Endothelial cell of umbilical vein (primary cell): ENCODE measurements at regions not wholly inside any gene's neighbourhood (a gene's known extent, or its start where the extent isn't known, plus 50 kb on each side); places are given as distances from the start of the nearest gene placed in this dataset.

Experiments
- BruUV-seq: library from RNA; stranded (reverse); fragments of 400-500 nt; replicated peaks from 2 replicates; lab custom pipeline; 2021; lab: Mats Ljungman, UMichigan
- CTCF ChIA-PET: fragments of 300-600, 350-600 bp; sonication (Branson Sonifier 250); formaldehyde crosslinking; loops from one replicate; lab custom pipeline; 2021; ENCODE audit warnings: antibody characterized with exemption, inconsistent platforms; lab: Charles Lee
- POLR2A ChIA-PET: fragments of 300-600, 350-600 bp; sonication (Branson Sonifier 250); formaldehyde crosslinking; loops from one replicate; lab custom pipeline; 2021; ENCODE audit warnings: antibody characterized with exemption, inconsistent platforms; lab: Charles Lee
- DNase-seq: peaks from one replicate; pipeline ENCODE4 v3.0.0-alpha.2; 2011; ENCODE audit warnings: low read depth, low spot score
- FAIRE-seq: peaks from 2 replicates; lab custom pipeline; 2011; peaks lifted over from hg19 to GRCh38; lab: Jason Lieb, UNC
- H2AFZ ChIP-seq: 2 replicates; pipeline ENCODE4 v1.6.0; 2012; ENCODE audit warnings: low read depth, low read length, control low read depth, inconsistent platforms
- H3K27ac ChIP-seq: 2 replicates; pipeline ENCODE4 v1.5.1; 2011; ENCODE audit warnings: low read depth, mild to moderate bottlenecking, control low read depth, low read length, moderate library complexity; ENCODE audit not compliant: insufficient read depth
- H3K27me3 ChIP-seq, 2 experiments: 2 replicates each; pipeline versions ENCODE4 v1.6.0 to v1.6.1; 2011; ENCODE audit warnings: low read length in 2 of 2, mixed read lengths in 1 of 2; ENCODE audit not compliant: control insufficient read depth in 2 of 2, insufficient read depth in 2 of 2
- H3K36me3 ChIP-seq, 2 experiments: 2 replicates in 1 of 2; 3 replicates in 1 of 2; pipeline ENCODE4 v1.5.1; 2011; ENCODE audit warnings: low read length in 2 of 2, mild to moderate bottlenecking in 1 of 2, moderate library complexity in 1 of 2; ENCODE audit not compliant: control insufficient read depth in 2 of 2, insufficient read depth in 2 of 2; ENCODE audit errors: extremely low read depth in 1 of 2
- H3K4me1 ChIP-seq: 3 replicates; pipeline ENCODE4 v1.5.1; 2011; ENCODE audit warnings: mild to moderate bottlenecking, low read length; ENCODE audit not compliant: control insufficient read depth, insufficient read depth; ENCODE audit errors: extremely low read depth
- H3K4me2 ChIP-seq: 2 replicates; pipeline ENCODE4 v1.6.1; 2011; ENCODE audit warnings: low read length, control low read depth, mixed read lengths; ENCODE audit not compliant: insufficient read depth
- H3K4me3 ChIP-seq, 3 experiments: fragments of 200-600 bp in 1 of 3; sonication (generic), shearing (Covaris generic) in 1 of 3; replicated peaks in 1 of 3; 2 replicates each; pipeline ENCODE4 v1.5.1; 2011 to 2016; ENCODE audit warnings: control low read depth in 3 of 3, low read length in 3 of 3, mild to moderate bottlenecking in 2 of 3, inconsistent platforms in 1 of 3, low read depth in 1 of 3, moderate library complexity in 1 of 3; ENCODE audit not compliant: insufficient read depth in 1 of 3
- H3K79me2 ChIP-seq: 2 replicates; pipeline ENCODE4 v1.6.0; 2012; ENCODE audit warnings: low read length, inconsistent platforms; ENCODE audit not compliant: control insufficient read depth, insufficient read depth
- H3K9ac ChIP-seq: replicated peaks from 2 replicates; pipeline ENCODE3; 2011; ENCODE audit warnings: low read length, control low read depth; ENCODE audit not compliant: insufficient read depth; ENCODE audit errors: extremely low read depth
- H3K9me1 ChIP-seq: replicated peaks from 3 replicates; pipeline ENCODE4 v1.6.0; 2011; ENCODE audit warnings: mild to moderate bottlenecking, low read length; ENCODE audit not compliant: control insufficient read depth, insufficient read depth; ENCODE audit errors: extremely low read depth
- H3K9me3 ChIP-seq: replicated peaks from 2 replicates; pipeline ENCODE4 v1.5.1; 2012; ENCODE audit warnings: low read length, inconsistent platforms; ENCODE audit not compliant: control insufficient read depth, insufficient read depth
- H4K20me1 ChIP-seq: replicated peaks from 2 replicates; pipeline ENCODE3; 2011; ENCODE audit warnings: mild to moderate bottlenecking, low read length; ENCODE audit not compliant: control insufficient read depth, insufficient read depth; ENCODE audit errors: extremely low read depth
- EZH2 ChIP-seq: IDR thresholded peaks from 2 replicates; pipeline ENCODE4 v1.6.1; 2012; ENCODE audit warnings: borderline replicate concordance, low read depth, mild to moderate bottlenecking, moderate library complexity, low read length, inconsistent platforms; ENCODE audit not compliant: severe bottlenecking
- FOS ChIP-seq: IDR thresholded peaks from 2 replicates; pipeline ENCODE4 v1.6.1; 2011; ENCODE audit warnings: mild to moderate bottlenecking, low read length, moderate library complexity, borderline replicate concordance; ENCODE audit not compliant: insufficient read depth
- GATA2 ChIP-seq: IDR thresholded peaks from 2 replicates; pipeline ENCODE4 v1.7.0; 2011; ENCODE audit warnings: low read depth, mild to moderate bottlenecking, moderate library complexity, mixed read lengths, low read length; ENCODE audit not compliant: insufficient read length, insufficient read depth
- JUN ChIP-seq: IDR thresholded peaks from 2 replicates; pipeline ENCODE4 v1.6.1; 2011; ENCODE audit warnings: borderline replicate concordance, low read depth; ENCODE audit not compliant: insufficient read length, insufficient read depth
- MYC ChIP-seq: IDR thresholded peaks from one replicate; pipeline ENCODE4 v1.6.1; 2011; ENCODE audit warnings: mild to moderate bottlenecking, low read depth, low read length
- POLR2AphosphoS5 ChIP-seq: IDR thresholded peaks from 2 replicates; pipeline ENCODE4 v1.6.1; 2012; ENCODE audit warnings: low read depth, mild to moderate bottlenecking, control low read depth, low read length, moderate library complexity; ENCODE audit not compliant: insufficient read depth
- dilution Hi-C: fragments of 300-500 bp; cut with MboI; formaldehyde crosslinking; loops from one replicate; pipeline ENCODE4 v1.15.0; 2019; ENCODE audit warnings: low sequenced_read_pairs; ENCODE audit not compliant: extremely low pct_ligation_motif_present
- intact Hi-C: fragments of 100-400 bp; cut with micrococcal nuclease; formaldehyde crosslinking; loops from one replicate; pipeline ENCODE4 v1.10.0; 2022
- TF ChIP-seq, protein P1 (sequence below), 2 donors: IDR thresholded peaks; 1 replicate in 1 of 2; 2 replicates in 1 of 2; pipeline ENCODE4 v1.5.1; 2011; ENCODE audit warnings: low read length in 2 of 2, mild to moderate bottlenecking in 2 of 2, moderate library complexity in 2 of 2, control low read depth in 1 of 2, inconsistent platforms in 1 of 2, low read depth in 1 of 2; ENCODE audit not compliant: insufficient read depth in 1 of 2; ENCODE audit errors: extremely low read depth in 1 of 2

- no TSS peak for BruUV-seq
- dilution Hi-C loops, result no loop called here
- Histone ChIP-seq H3K27ac (no peak overlapping the region), H3K79me2 (no peaks in the 10 kb centered on the region), H3K27me3 (no peaks in the 10 kb centered on the region), H3K4me2 (no peak overlapping the region), H3K9me3 (no peaks in the 10 kb centered on the region), H2AFZ (no peak overlapping the region), H4K20me1 (no peaks in the 10 kb centered on the region), H3K9me1 (no peaks in the 10 kb centered on the region), H3K4me1 (peaks cover 23% of the 10 kb centered on the region), H3K9ac (no peak overlapping the region), H3K4me3 (no peak overlapping the region), H3K36me3 (no peaks in the 10 kb centered on the region)
- CTCF ChIA-PET, result interaction anchor here (1.2 kb wide), 1 partner anchor 16 kb away, joined by 3 read pairs; no protein-coding TSS in a partner anchor
- intact Hi-C loops, result no loop called here
- FAIRE-seq (no peak), DNase-seq (no peak)
- POLR2A ChIA-PET, result no interaction called here
- TF ChIP-seq JUN (no peak), MYC (no peak), GATA2 (no peak), POLR2AphosphoS5 (no peak), EZH2 (no peak), FOS (no peak)
- TF ChIP-seq, protein P1, sequence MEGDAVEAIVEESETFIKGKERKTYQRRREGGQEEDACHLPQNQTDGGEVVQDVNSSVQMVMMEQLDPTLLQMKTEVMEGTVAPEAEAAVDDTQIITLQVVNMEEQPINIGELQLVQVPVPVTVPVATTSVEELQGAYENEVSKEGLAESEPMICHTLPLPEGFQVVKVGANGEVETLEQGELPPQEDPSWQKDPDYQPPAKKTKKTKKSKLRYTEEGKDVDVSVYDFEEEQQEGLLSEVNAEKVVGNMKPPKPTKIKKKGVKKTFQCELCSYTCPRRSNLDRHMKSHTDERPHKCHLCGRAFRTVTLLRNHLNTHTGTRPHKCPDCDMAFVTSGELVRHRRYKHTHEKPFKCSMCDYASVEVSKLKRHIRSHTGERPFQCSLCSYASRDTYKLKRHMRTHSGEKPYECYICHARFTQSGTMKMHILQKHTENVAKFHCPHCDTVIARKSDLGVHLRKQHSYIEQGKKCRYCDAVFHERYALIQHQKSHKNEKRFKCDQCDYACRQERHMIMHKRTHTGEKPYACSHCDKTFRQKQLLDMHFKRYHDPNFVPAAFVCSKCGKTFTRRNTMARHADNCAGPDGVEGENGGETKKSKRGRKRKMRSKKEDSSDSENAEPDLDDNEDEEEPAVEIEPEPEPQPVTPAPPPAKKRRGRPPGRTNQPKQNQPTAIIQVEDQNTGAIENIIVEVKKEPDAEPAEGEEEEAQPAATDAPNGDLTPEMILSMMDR (IDR thresholded peaks at IDR 0.05; ENCODE audit: extremely low read depth in 1 of 2, insufficient read depth in 1 of 2, low read depth in 1 of 2, low read length in 2 of 2), result no peak
Measured at GRCh38 chr6:15941168-15941567, 187.7 kb upstream of the MYLIP start.
